NCI-H82 treated with DMSO at 0.1 percent for 48 hours (cell line): ENCODE measurements at regions not wholly inside any gene's neighbourhood (a gene's known extent, or its start where the extent isn't known, plus 50 kb on each side); places are given as distances from the start of the nearest gene placed in this dataset.
"Not testable (repeated sequence)": the region's sequence is repeated elsewhere in the genome, so short reads cannot be mapped to it uniquely, and the experiment has no call there.

Source experiments
- DNase-seq: peaks from one replicate; lab custom pipeline; 2025; ENCODE audit not compliant: unreplicated experiment; lab: John Stamatoyannopoulos, UW

- no peak for DNase-seq
Observed at GRCh38 chr7:153188161-153188560, 428.6 kb downstream of the ACTR3B start.

- no peak for DNase-seq
Observed at GRCh38 chr7:153188630-153189029, 429.1 kb downstream of the ACTR3B start.

GRCh38 chr7:153190452-153190851 is 430.9 kb downstream of the ACTR3B start:
- no peak for DNase-seq

GRCh38 chr7:153190986-153191385 is 431.4 kb downstream of the ACTR3B start:
- no peak for DNase-seq

- DNase-seq, result no peak
Observed at GRCh38 chr7:153193144-153193595, 433.6 kb downstream of the ACTR3B start.

- DNase-seq, result no peak
Observed at GRCh38 chr7:153217032-153217431, 457.5 kb downstream of the ACTR3B start.

- no peak for DNase-seq
Observed at GRCh38 chr7:153224890-153225289, 465.3 kb downstream of the ACTR3B start.

GRCh38 chr7:153245136-153245535 is 485.6 kb downstream of the ACTR3B start:
- not testable (repeated sequence) for DNase-seq

GRCh38 chr7:153245809-153246208 is 486.3 kb downstream of the ACTR3B start:
- DNase-seq, result no peak

- no peak for DNase-seq
Observed at GRCh38 chr7:153247926-153248325, 488.4 kb downstream of the ACTR3B start.

- no peak for DNase-seq
Observed at GRCh38 chr7:153258686-153259085, 499.1 kb downstream of the ACTR3B start.

GRCh38 chr7:153276394-153276793 is 516.8 kb downstream of the ACTR3B start:
- DNase-seq, result no peak

GRCh38 chr7:153286763-153287162 is 527.2 kb downstream of the ACTR3B start:
- DNase-seq, result no peak

GRCh38 chr7:153290066-153290465 is 530.5 kb downstream of the ACTR3B start:
- no peak for DNase-seq

- no peak for DNase-seq
Observed at GRCh38 chr7:153297141-153297540, 537.6 kb downstream of the ACTR3B start.

GRCh38 chr7:153301936-153302335 is 542.4 kb downstream of the ACTR3B start:
- DNase-seq, result no peak

- DNase-seq, result no peak
Observed at GRCh38 chr7:153320005-153320404, 560.5 kb downstream of the ACTR3B start.

- no peak for DNase-seq
Observed at GRCh38 chr7:153320681-153321080, 561.1 kb downstream of the ACTR3B start.

- DNase-seq, result no peak
Observed at GRCh38 chr7:153322991-153323390, 563.4 kb downstream of the ACTR3B start.

GRCh38 chr7:153324094-153324493 is 564.5 kb downstream of the ACTR3B start:
- DNase-seq, result no peak

- DNase-seq, result no peak
Observed at GRCh38 chr7:153327683-153328082, 568.1 kb downstream of the ACTR3B start.

GRCh38 chr7:153331427-153331826 is 571.9 kb downstream of the ACTR3B start:
- no peak for DNase-seq

GRCh38 chr7:153354071-153354470 is 594.5 kb downstream of the ACTR3B start:
- DNase-seq, result no peak

GRCh38 chr7:153370092-153370491 is 610.5 kb downstream of the ACTR3B start:
- DNase-seq, result no peak
